Frontal cortex (tissue), 3 donors: ENCODE measurements at regions not wholly inside any gene's neighbourhood (a gene's known extent, or its start where the extent isn't known, plus 50 kb on each side); places are given as distances from the start of the nearest gene placed in this dataset.

Source experiments
- DNase-seq, 2 donors: peaks; one replicate each; pipeline ENCODE4 v3.0.0; 2012; ENCODE audit warnings: low spot score in 2 of 2
- FAIRE-seq: peaks from 2 replicates; lab custom pipeline; 2012; peaks lifted over from hg19 to GRCh38; lab: Jason Lieb, UNC
- donor health status: control.
- donor health status: control.
- donor health status: control.

GRCh38 chr2:74059137-74059775 lies 74.5 kb downstream of the TET3 start:
- FAIRE-seq (no peak), DNase-seq (no peak)

- FAIRE-seq = no peak
- no peak for DNase-seq
Measured at GRCh38 chr2:74063486-74063885, 78.8 kb downstream of the TET3 start.

GRCh38 chr2:74065456-74065855 lies 80.7 kb downstream of the TET3 start:
- DNase-seq = no peak
- no peak for FAIRE-seq

GRCh38 chr2:74066491-74067203 lies 81.1 kb downstream of the BOLA3 start:
- FAIRE-seq (no peak), DNase-seq (no peak)

- DNase-seq = no peak
Measured at GRCh38 chr2:74067221-74067747, 80.4 kb downstream of the BOLA3 start.

GRCh38 chr2:74070991-74071390 lies 76.7 kb downstream of the BOLA3 start:
- DNase-seq (no peak), FAIRE-seq (no peak)

More at GRCh38 chr2:74067221-74067747, 80.4 kb downstream of the BOLA3 start:
- no peak for FAIRE-seq

- FAIRE-seq (peak; percentile 39), DNase-seq (no peak)
Measured at GRCh38 chr2:74071426-74071825, 76.3 kb downstream of the BOLA3 start.

GRCh38 chr2:74072565-74072964 lies 75.1 kb downstream of the BOLA3 start:
- DNase-seq = no peak
- FAIRE-seq = no peak

GRCh38 chr2:74074487-74074886 lies 73.2 kb downstream of the BOLA3 start:
- FAIRE-seq (no peak), DNase-seq (no peak)

- DNase-seq (no peak), FAIRE-seq (no peak)
Measured at GRCh38 chr2:74076074-74076470, 71.6 kb downstream of the BOLA3 start.

GRCh38 chr2:74077636-74078035 lies 70.1 kb downstream of the BOLA3 start:
- no peak for DNase-seq
- FAIRE-seq = no peak

- no peak for FAIRE-seq
- DNase-seq = no peak
Measured at GRCh38 chr2:74078466-74078865, 69.2 kb downstream of the BOLA3 start.

GRCh38 chr2:74079522-74080341 lies 68.0 kb downstream of the BOLA3 start:
- no peak for DNase-seq
- no peak for FAIRE-seq

GRCh38 chr2:74080346-74080745 lies 67.4 kb downstream of the BOLA3 start:
- FAIRE-seq = no peak
- DNase-seq = no peak

GRCh38 chr2:74081030-74081762 lies 66.5 kb downstream of the BOLA3 start:
- no peak for DNase-seq
- no peak for FAIRE-seq

- FAIRE-seq (no peak), DNase-seq (no peak)
Measured at GRCh38 chr2:74081763-74082110, 66.0 kb downstream of the BOLA3 start.

- FAIRE-seq = no peak
- no peak for DNase-seq
Measured at GRCh38 chr2:74083750-74084149, 64.0 kb downstream of the BOLA3 start.
